GM06990 (cell line): ENCODE measurements at regions not wholly inside any gene's neighbourhood (a gene's known extent, or its start where the extent isn't known, plus 50 kb on each side); places are given as distances from the start of the nearest gene placed in this dataset.

Experiments used
- DNase-seq: peaks from one replicate; pipeline ENCODE4 v3.0.0-alpha.2; 2011; ENCODE audit not compliant: insufficient read length; ENCODE audit errors: extremely low read depth
- H3K27me3 ChIP-seq: replicated peaks from 2 replicates; pipeline ENCODE4 v1.6.0; 2011; ENCODE audit warnings: low read length; ENCODE audit not compliant: control insufficient read depth, insufficient read depth
- H3K36me3 ChIP-seq: 2 replicates; pipeline ENCODE4 v1.5.1; 2011; ENCODE audit warnings: low read length; ENCODE audit not compliant: control insufficient read depth, insufficient read depth
- H3K4me3 ChIP-seq: replicated peaks from 2 replicates; pipeline ENCODE4 v1.5.1; 2011; ENCODE audit warnings: low read depth, mild to moderate bottlenecking, control low read depth, low read length
- CTCF ChIP-seq: IDR thresholded peaks from 2 replicates; pipeline ENCODE4 v1.5.1; 2011; ENCODE audit warnings: low read length, control low read depth, mild to moderate bottlenecking, inconsistent platforms; ENCODE audit not compliant: insufficient read depth, poor library complexity, severe bottlenecking

GRCh38 chr15:69689133-69689532, 236.5 kb downstream of the RPLP1 start:
- no peak for TF ChIP-seq CTCF
- H3K27me3 ChIP-seq = peaks cover 2% of the 10 kb centered on the region
- DNase-seq = no peak
- H3K4me3 ChIP-seq = no peak overlapping the region
- no peaks in the 10 kb centered on the region for H3K36me3 ChIP-seq

GRCh38 chr15:69691307-69692015, 238.8 kb downstream of the RPLP1 start:
- no peak overlapping the region for H3K4me3 ChIP-seq
- no peak for TF ChIP-seq CTCF
- no peaks in the 10 kb centered on the region for H3K36me3 ChIP-seq
- peaks cover 2% of the 10 kb centered on the region for H3K27me3 ChIP-seq
- DNase-seq = no peak

- Histone ChIP-seq H3K36me3 (no peaks in the 10 kb centered on the region), H3K27me3 (peaks cover 2% of the 10 kb centered on the region), H3K4me3 (no peak overlapping the region)
- TF ChIP-seq CTCF = no peak
- DNase-seq = no peak
Measured at GRCh38 chr15:69692342-69692741, 239.7 kb downstream of the RPLP1 start.

- H3K36me3 ChIP-seq = no peaks in the 10 kb centered on the region
- no peak for DNase-seq
- peaks cover 2% of the 10 kb centered on the region for H3K27me3 ChIP-seq
- TF ChIP-seq CTCF = no peak
- H3K4me3 ChIP-seq = no peak overlapping the region
Measured at GRCh38 chr15:69693059-69693458, 240.4 kb downstream of the RPLP1 start.

GRCh38 chr15:69696946-69697345, 244.3 kb downstream of the RPLP1 start:
- no peak for DNase-seq
- H3K36me3 ChIP-seq = no peaks in the 10 kb centered on the region
- no peak for TF ChIP-seq CTCF
- no peak overlapping the region for H3K4me3 ChIP-seq
- H3K27me3 ChIP-seq = peaks cover 2% of the 10 kb centered on the region

- Histone ChIP-seq H3K36me3 (no peaks in the 10 kb centered on the region), H3K4me3 (no peak overlapping the region), H3K27me3 (no peaks in the 10 kb centered on the region; the same call in 1 of the 2 replicates)
- DNase-seq = no peak
- no peak for TF ChIP-seq CTCF
Measured at GRCh38 chr15:69697916-69698315, 245.3 kb downstream of the RPLP1 start.
